Panc1 (cell line): ENCODE measurements at regions not wholly inside any gene's neighbourhood (a gene's known extent, or its start where the extent isn't known, plus 50 kb on each side); places are given as distances from the start of the nearest gene placed in this dataset.

ENCODE experiments used
- ATAC-seq: fragments of 200-7000 bp; cut with Tn5 transposase; 2 replicates; pipeline ENCODE4 v1.9.1; 2020; ENCODE audit warnings: mild to moderate bottlenecking, moderate library complexity
- BruUV-seq: library from RNA; stranded (reverse); fragments of 400-500 nt; replicated peaks from 2 replicates; lab custom pipeline; 2021; lab: Mats Ljungman, UMichigan
- CTCF ChIA-PET: fragments of 300-600 bp; sonication (Branson Sonifier 250); formaldehyde crosslinking; loops from one replicate; lab custom pipeline; 2022; ENCODE audit warnings: antibody characterized with exemption; lab: Charles Lee
- POLR2A ChIA-PET: fragments of 300-600 bp; sonication (Branson Sonifier 250); formaldehyde crosslinking; loops from one replicate; lab custom pipeline; 2022; ENCODE audit warnings: antibody characterized with exemption; lab: Charles Lee
- DNase-seq: peaks from one replicate; pipeline ENCODE4 v3.0.0-alpha.2; 2010; ENCODE audit warnings: low read depth, low spot score
- H3K27ac ChIP-seq: 2 replicates; pipeline ENCODE4 v1.5.1; 2011; ENCODE audit warnings: mild to moderate bottlenecking, low read length, inconsistent platforms
- H3K27me3 ChIP-seq: fragments of 200-500 bp; sonication (Bioruptor generic); 2 replicates; pipeline ENCODE4 v1.6.0; 2014; ENCODE audit warnings: low read length, inconsistent platforms; ENCODE audit not compliant: control insufficient read depth, insufficient read depth
- H3K36me3 ChIP-seq: fragments of 200-500 bp; sonication (Bioruptor generic); 2 replicates; pipeline ENCODE4 v1.5.1; 2014; ENCODE audit warnings: inconsistent platforms, mild to moderate bottlenecking, low read length, moderate library complexity; ENCODE audit not compliant: control insufficient read depth, insufficient read depth
- H3K4me1 ChIP-seq: 2 replicates; pipeline ENCODE4 v1.5.1; 2011; ENCODE audit warnings: inconsistent platforms, mild to moderate bottlenecking, low read length, moderate library complexity; ENCODE audit not compliant: control insufficient read depth, insufficient read depth
- H3K4me3 ChIP-seq, 2 experiments: 2 replicates each; pipeline ENCODE4 v1.5.1; 2011 to 2012; ENCODE audit warnings: low read depth in 2 of 2, low read length in 2 of 2, mild to moderate bottlenecking in 2 of 2, inconsistent platforms in 1 of 2, moderate library complexity in 1 of 2
- H3K9me3 ChIP-seq: fragments of 200-500 bp; sonication (Bioruptor generic); 2 replicates; pipeline ENCODE4 v1.5.1; 2014; ENCODE audit warnings: low read depth, mild to moderate bottlenecking, inconsistent platforms, low read length, moderate library complexity; ENCODE audit not compliant: control insufficient read depth, insufficient read depth
- POLR2AphosphoS5 ChIP-seq: IDR thresholded peaks from 2 replicates; pipeline ENCODE4 v1.6.1; 2012; ENCODE audit warnings: mild to moderate bottlenecking, low read depth, low read length, moderate library complexity
- SIN3A ChIP-seq: IDR thresholded peaks from 2 replicates; pipeline ENCODE4 v1.6.1; 2012; ENCODE audit warnings: low read depth, mild to moderate bottlenecking, low read length, moderate library complexity, borderline replicate concordance; ENCODE audit not compliant: insufficient read depth
- TCF7L2 ChIP-seq: IDR thresholded peaks from 2 replicates; pipeline ENCODE4 v1.6.1; 2011; ENCODE audit warnings: mild to moderate bottlenecking, low read depth, low read length, inconsistent platforms
- in situ Hi-C: cut with HindIII; loops from 2 replicates; pipeline ENCODE4 v1.10.0; 2016; ENCODE audit warnings: low sequenced_read_pairs, low pct_unique_long_range_greater_than_20kb
- intact Hi-C: fragments of 100-400 bp; cut with micrococcal nuclease; formaldehyde crosslinking; loops from one replicate; pipeline ENCODE4 v1.10.0; 2022; ENCODE audit not compliant: unreplicated experiment
- TF ChIP-seq, protein P1 (sequence below), 2 experiments: IDR thresholded peaks; 2 replicates each; pipeline ENCODE4 v1.6.1; 2011 to 2012; ENCODE audit warnings: low read depth in 2 of 2, control low read depth in 1 of 2, low read length in 1 of 2, mild to moderate bottlenecking in 1 of 2, moderate library complexity in 1 of 2; ENCODE audit not compliant: insufficient read depth in 1 of 2
- TF ChIP-seq, protein P2 (sequence below): fragments of 450-650 bp; IDR thresholded peaks from 2 replicates; pipeline ENCODE4 v1.5.1; 2017; ENCODE audit warnings: mild to moderate bottlenecking

DNA sequence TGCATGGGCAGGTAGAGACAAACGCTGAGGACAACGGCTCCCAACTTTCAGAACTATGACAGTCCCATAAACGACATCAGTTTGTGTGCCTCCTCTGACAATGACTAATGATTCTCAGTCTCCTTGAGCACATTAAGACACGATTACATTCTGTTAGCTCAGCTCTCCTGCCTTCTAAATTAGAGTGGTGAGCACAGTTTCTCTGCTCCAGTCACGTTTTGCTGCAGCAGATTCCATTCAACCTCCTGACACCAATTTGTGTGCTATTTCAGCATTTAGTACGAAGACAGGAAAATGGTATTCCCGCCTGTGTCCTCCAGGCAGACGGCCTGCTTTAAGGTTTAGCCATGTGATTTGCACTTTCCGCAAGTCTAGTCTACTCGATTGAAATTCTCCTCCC, 458.4 kb upstream of the CFAP20DC start:
- in situ Hi-C loops (no loop called here), intact Hi-C loops (no loop called here)
- Histone ChIP-seq H3K27me3 (no peaks in the 10 kb centered on the region), H3K4me3 (no peak overlapping the region), H3K4me1 (no peaks in the 10 kb centered on the region), H3K27ac (no peak overlapping the region), H3K36me3 (no peaks in the 10 kb centered on the region; the same call in 1 of the 2 replicates), H3K9me3 (no peaks in the 10 kb centered on the region)
- TF ChIP-seq, protein P1, sequence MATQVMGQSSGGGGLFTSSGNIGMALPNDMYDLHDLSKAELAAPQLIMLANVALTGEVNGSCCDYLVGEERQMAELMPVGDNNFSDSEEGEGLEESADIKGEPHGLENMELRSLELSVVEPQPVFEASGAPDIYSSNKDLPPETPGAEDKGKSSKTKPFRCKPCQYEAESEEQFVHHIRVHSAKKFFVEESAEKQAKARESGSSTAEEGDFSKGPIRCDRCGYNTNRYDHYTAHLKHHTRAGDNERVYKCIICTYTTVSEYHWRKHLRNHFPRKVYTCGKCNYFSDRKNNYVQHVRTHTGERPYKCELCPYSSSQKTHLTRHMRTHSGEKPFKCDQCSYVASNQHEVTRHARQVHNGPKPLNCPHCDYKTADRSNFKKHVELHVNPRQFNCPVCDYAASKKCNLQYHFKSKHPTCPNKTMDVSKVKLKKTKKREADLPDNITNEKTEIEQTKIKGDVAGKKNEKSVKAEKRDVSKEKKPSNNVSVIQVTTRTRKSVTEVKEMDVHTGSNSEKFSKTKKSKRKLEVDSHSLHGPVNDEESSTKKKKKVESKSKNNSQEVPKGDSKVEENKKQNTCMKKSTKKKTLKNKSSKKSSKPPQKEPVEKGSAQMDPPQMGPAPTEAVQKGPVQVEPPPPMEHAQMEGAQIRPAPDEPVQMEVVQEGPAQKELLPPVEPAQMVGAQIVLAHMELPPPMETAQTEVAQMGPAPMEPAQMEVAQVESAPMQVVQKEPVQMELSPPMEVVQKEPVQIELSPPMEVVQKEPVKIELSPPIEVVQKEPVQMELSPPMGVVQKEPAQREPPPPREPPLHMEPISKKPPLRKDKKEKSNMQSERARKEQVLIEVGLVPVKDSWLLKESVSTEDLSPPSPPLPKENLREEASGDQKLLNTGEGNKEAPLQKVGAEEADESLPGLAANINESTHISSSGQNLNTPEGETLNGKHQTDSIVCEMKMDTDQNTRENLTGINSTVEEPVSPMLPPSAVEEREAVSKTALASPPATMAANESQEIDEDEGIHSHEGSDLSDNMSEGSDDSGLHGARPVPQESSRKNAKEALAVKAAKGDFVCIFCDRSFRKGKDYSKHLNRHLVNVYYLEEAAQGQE (IDR thresholded peaks at IDR 0.05; ENCODE audit: insufficient read depth in 1 of 2, low read depth in 2 of 2, low read length in 1 of 2), result no peak
- TF ChIP-seq, protein P2, sequence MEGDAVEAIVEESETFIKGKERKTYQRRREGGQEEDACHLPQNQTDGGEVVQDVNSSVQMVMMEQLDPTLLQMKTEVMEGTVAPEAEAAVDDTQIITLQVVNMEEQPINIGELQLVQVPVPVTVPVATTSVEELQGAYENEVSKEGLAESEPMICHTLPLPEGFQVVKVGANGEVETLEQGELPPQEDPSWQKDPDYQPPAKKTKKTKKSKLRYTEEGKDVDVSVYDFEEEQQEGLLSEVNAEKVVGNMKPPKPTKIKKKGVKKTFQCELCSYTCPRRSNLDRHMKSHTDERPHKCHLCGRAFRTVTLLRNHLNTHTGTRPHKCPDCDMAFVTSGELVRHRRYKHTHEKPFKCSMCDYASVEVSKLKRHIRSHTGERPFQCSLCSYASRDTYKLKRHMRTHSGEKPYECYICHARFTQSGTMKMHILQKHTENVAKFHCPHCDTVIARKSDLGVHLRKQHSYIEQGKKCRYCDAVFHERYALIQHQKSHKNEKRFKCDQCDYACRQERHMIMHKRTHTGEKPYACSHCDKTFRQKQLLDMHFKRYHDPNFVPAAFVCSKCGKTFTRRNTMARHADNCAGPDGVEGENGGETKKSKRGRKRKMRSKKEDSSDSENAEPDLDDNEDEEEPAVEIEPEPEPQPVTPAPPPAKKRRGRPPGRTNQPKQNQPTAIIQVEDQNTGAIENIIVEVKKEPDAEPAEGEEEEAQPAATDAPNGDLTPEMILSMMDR, result no peak
- TF ChIP-seq POLR2AphosphoS5 (no peak), TCF7L2 (no peak), SIN3A (no peak)
- ATAC-seq, result no peak
- ChIA-PET CTCF (no interaction called here), POLR2A (no interaction called here)
- BruUV-seq, result no TSS peak
- DNase-seq, result no peak

DNA sequence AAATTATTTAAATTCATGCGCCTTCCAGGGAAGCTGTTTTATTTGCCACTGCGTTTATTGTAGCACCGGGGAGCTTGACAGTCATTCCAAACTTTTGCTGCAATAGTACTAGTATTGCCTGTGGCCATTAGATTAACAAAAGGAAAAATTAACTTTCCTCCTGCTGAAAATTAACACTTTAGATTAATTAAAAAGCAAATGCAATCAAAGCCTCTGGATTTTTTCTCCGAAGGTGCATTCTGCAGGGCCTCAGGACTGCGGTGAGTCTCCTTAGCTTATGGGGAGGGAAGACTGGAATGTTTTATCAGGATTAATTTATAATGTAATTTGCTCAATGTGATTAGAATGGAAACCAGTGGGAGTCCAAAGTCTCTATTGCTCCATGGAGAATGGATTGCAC, 456.4 kb upstream of the CFAP20DC start:
- Histone ChIP-seq H3K27me3 (no peaks in the 10 kb centered on the region), H3K4me3 (no peak overlapping the region), H3K9me3 (no peaks in the 10 kb centered on the region), H3K4me1 (no peaks in the 10 kb centered on the region), H3K27ac (no peak overlapping the region), H3K36me3 (no peaks in the 10 kb centered on the region; the same call in 1 of the 2 replicates)
- in situ Hi-C loops (no loop called here), intact Hi-C loops (no loop called here)
- TF ChIP-seq, protein P1 (IDR thresholded peaks at IDR 0.05; ENCODE audit: insufficient read depth in 1 of 2, low read depth in 2 of 2, low read length in 1 of 2), result no peak
- TF ChIP-seq, protein P2, result no peak
- TF ChIP-seq TCF7L2 (no peak), POLR2AphosphoS5 (no peak)
- no TSS peak for BruUV-seq
- ChIA-PET CTCF (no interaction called here), POLR2A (no interaction called here)
- ATAC-seq (no peak), DNase-seq (no peak)
